ENCODE measurements at regions not wholly inside any gene's neighbourhood (a gene's known extent, or its start where the extent isn't known, plus 50 kb on each side); places are given as distances from the start of the nearest gene placed in this dataset.

DNA sequence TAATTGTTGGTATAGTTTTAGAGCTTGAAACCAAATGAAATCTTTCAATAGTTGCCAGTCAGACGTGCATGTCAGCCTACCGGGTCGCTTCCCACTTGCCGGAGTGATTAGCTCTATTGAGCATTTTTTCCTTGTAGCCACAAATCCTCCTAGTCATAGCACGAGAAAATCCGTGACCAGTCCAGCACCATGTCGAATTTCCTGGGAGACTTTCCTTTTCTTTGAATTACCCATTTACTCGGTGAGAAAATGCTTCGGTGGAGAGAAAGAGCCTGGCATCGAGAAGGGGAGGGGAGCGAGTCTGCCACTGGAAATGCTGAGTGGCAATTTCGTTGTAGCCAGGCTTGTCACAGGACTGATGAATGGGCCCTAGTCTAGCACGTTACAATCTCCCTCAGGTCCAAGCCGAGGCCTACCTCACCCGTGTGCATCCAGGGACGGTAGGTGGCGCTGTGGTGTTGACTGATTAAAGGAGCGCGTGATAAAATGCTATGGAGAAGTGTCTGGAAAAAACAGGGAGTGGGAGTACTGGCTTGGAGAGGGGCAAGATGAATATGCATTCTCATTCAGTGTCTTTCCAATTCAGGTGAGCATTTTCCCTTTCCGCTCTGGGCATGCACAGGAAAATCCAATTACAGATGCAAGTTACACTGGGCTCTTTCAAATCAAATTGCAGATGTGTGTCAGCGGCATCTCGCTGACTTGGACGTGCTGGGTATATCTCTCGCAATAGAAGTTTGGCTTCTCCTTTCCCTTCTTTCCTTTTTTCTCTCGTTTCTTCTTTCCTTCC lies 238.8 kb downstream of the EDEM1 start (continued):
- TF ChIP-seq ARID4A (CRISPR knock-in tag; IDR thresholded peaks at IDR 0.05; ENCODE audit: borderline replicate concordance) (no peak), ZNF510 (CRISPR knock-in tag; IDR thresholded peaks at IDR 0.05; ENCODE audit: low read depth) (no peak), SATB2 (CRISPR knock-in tag; IDR thresholded peaks at IDR 0.05) (no peak), ZNF589 (CRISPR knock-in tag; conservative IDR thresholded peaks at IDR 0.05) (no peak), RARA (CRISPR knock-in tag; IDR thresholded peaks at IDR 0.05) (no peak), CBX5 (CRISPR knock-in tag; IDR thresholded peaks at IDR 0.05; ENCODE audit: borderline replicate concordance) (peak; percentile 45; the same call in 1 of the 2 replicates), ZNF530 (CRISPR knock-in tag; IDR thresholded peaks at IDR 0.05; ENCODE audit: low read depth) (no peak), HOXA7 (CRISPR knock-in tag; IDR thresholded peaks at IDR 0.05) (no peak), MEIS2 (CRISPR knock-in tag; IDR thresholded peaks at IDR 0.05) (no peak), ZSCAN21 (CRISPR knock-in tag; IDR thresholded peaks at IDR 0.05; ENCODE audit: borderline replicate concordance) (no peak), NFE2L2 (IDR thresholded peaks at IDR 0.05; ENCODE audit: low read length) (no peak), KAT2B (IDR thresholded peaks at IDR 0.05; ENCODE audit: borderline replicate concordance, low read depth, low read length) (no peak), MAFK (conservative IDR thresholded peaks at IDR 0.05 in 1 of 2, IDR thresholded peaks at IDR 0.05 in 1 of 2; ENCODE audit: low read length in 2 of 2) (peak; percentile 68 to 85), ZEB1 (IDR thresholded peaks at IDR 0.05; ENCODE audit: insufficient replicate concordance, low read depth) (no peak), SMC3 (IDR thresholded peaks at IDR 0.05; ENCODE audit: low read length) (peak; percentile 71), SALL1 (CRISPR knock-in tag; IDR thresholded peaks at IDR 0.05) (0 out of 2 replicates have a peak, but pooled peaks have one; percentile 16), ZFX (CRISPR knock-in tag; IDR thresholded peaks at IDR 0.05; ENCODE audit: low read depth) (peak; percentile 89), EEA1 (CRISPR knock-in tag; IDR thresholded peaks at IDR 0.05; ENCODE audit: borderline replicate concordance) (no peak), TSC22D2 (CRISPR knock-in tag; IDR thresholded peaks at IDR 0.05; ENCODE audit: borderline replicate concordance) (no peak), TBP (CRISPR knock-in tag; IDR thresholded peaks at IDR 0.05) (no peak), DNMT3B (CRISPR knock-in tag; conservative IDR thresholded peaks at IDR 0.05) (no peak), ZNF703 (CRISPR knock-in tag; IDR thresholded peaks at IDR 0.05; ENCODE audit: borderline replicate concordance) (no peak), ZNF501 (CRISPR knock-in tag; IDR thresholded peaks at IDR 0.05) (no peak), RAD21 (CRISPR knock-in tag; IDR thresholded peaks at IDR 0.05) (peak; percentile 59), ZNF577 (CRISPR knock-in tag; IDR thresholded peaks at IDR 0.05; ENCODE audit: borderline replicate concordance, low read depth) (no peak)
- TF ChIP-seq, protein P1, sequence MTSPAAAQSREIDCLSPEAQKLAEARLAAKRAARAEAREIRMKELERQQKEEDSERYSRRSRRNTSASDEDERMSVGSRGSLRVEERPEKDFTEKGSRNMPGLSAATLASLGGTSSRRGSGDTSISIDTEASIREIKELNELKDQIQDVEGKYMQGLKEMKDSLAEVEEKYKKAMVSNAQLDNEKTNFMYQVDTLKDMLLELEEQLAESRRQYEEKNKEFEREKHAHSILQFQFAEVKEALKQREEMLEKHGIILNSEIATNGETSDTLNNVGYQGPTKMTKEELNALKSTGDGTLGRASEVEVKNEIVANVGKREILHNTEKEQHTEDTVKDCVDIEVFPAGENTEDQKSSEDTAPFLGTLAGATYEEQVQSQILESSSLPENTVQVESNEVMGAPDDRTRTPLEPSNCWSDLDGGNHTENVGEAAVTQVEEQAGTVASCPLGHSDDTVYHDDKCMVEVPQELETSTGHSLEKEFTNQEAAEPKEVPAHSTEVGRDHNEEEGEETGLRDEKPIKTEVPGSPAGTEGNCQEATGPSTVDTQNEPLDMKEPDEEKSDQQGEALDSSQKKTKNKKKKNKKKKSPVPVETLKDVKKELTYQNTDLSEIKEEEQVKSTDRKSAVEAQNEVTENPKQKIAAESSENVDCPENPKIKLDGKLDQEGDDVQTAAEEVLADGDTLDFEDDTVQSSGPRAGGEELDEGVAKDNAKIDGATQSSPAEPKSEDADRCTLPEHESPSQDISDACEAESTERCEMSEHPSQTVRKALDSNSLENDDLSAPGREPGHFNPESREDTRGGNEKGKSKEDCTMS (CRISPR knock-in tag; conservative IDR thresholded peaks at IDR 0.05) = no peak
